Urinary bladder (tissue), 3 donors: ENCODE measurements at regions not wholly inside any gene's neighbourhood (a gene's known extent, or its start where the extent isn't known, plus 50 kb on each side); places are given as distances from the start of the nearest gene placed in this dataset.
"Not testable (repeated sequence)": the region's sequence is repeated elsewhere in the genome, so short reads cannot be mapped to it uniquely, and the experiment has no call there.

Experiments used
- DNase-seq: peaks from one replicate; pipeline ENCODE4 v3.0.0-alpha.2; 2015; ENCODE audit errors: extremely low spot score
- H3K27ac ChIP-seq: one replicate; pipeline ENCODE4 v1.5.1; 2013; ENCODE audit warnings: low read depth, mild to moderate bottlenecking, moderate library complexity
- H3K36me3 ChIP-seq: one replicate; pipeline ENCODE4 v1.6.1; 2013; ENCODE audit warnings: mild to moderate bottlenecking, moderate library complexity; ENCODE audit not compliant: insufficient read depth
- H3K4me1 ChIP-seq: one replicate; pipeline ENCODE4 v1.6.1; 2013; ENCODE audit warnings: mild to moderate bottlenecking, moderate library complexity; ENCODE audit not compliant: insufficient read depth
- H3K4me3 ChIP-seq: one replicate; pipeline ENCODE4 v1.5.1; 2013; ENCODE audit warnings: low read depth, low read length
- WGBS: extraction: QIAGEN DNeasy Blood & Tissue Kit; methylation state at CpG from one replicate; pipeline ENCODE4 v1.1.7; 2013; 5-methylcytosine and 5-hydroxymethylcytosine counted together
- donor health status: healthy with polysubstance abuse.
- donor health status: healthy.

- WGBS: 93% methylated on average over 1 of the region's 1 CpG
- H3K4me1 ChIP-seq, H3K4me3 ChIP-seq, DNase-seq, H3K27ac ChIP-seq, H3K36me3 ChIP-seq: not testable (repeated sequence)
Observed at GRCh38 chr3:118258850-118259249, 775.8 kb downstream of the IGSF11 start.

DNA sequence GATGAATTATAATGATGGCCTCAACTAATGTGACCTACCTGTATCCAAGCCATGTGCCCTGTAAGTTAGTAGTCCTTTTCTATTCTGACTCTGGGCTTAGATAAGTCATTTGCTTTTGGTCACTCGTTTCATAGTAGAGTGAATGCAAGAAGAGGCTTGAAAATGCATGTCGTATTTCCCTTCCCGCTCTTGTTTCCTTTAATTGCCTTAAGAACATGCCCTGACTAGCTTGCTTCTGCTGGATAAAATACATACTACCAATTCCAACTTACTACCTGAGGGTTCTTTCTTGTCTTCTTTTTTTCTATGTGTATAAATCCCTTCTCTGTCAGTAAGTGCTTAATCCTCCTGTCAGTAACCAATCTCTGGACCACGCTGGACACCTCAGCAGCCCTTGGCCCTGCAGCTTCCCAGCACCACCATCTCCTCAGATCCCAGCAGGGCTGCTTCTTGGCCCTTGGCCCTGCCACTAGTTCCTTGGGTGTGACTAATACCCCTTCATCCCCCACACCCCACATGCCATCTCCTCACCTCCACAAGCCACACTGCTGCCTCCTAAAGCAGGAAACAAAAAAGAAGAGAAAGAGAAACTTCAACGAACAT, 771.7 kb downstream of the IGSF11 start:
- WGBS: 77% methylated on average over 5 of the region's 5 CpGs
- H3K27ac ChIP-seq: no peak overlapping the region
- H3K36me3 ChIP-seq: no peaks in the 10 kb centered on the region
- H3K4me3 ChIP-seq: no peak overlapping the region
- no peak for DNase-seq
- no peaks in the 10 kb centered on the region for H3K4me1 ChIP-seq

DNA sequence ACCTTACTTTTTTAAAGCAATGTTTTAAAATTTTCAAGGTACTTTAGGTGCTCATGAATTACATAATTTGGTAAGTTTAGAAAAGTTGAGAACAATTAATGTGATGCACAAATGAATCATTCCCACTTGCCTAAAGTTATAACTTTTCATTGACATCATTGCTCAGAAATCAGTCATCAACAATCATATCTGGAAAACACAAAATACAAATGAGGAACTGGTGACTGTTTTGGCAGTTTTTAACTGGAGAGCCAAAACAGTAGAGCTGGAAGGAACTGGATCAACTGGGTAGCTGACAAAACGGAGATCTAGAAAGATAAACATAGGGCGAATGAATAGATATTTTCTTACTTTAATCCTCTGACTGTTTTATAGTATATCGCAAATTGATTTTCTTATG, 767.1 kb downstream of the IGSF11 start:
- H3K4me3 ChIP-seq: no peak overlapping the region
- no peaks in the 10 kb centered on the region for H3K4me1 ChIP-seq
- H3K36me3 ChIP-seq: no peaks in the 10 kb centered on the region
- H3K27ac ChIP-seq: no peak overlapping the region
- no peak for DNase-seq
- WGBS: 67% methylated on average over 3 of the region's 3 CpGs

- DNase-seq: no peak
- WGBS: 96% methylated on average over 38 of the region's 38 CpGs
- Histone ChIP-seq H3K4me1 (no peaks in the 10 kb centered on the region), H3K4me3 (no peak overlapping the region), H3K27ac (no peak overlapping the region), H3K36me3 (no peaks in the 10 kb centered on the region)
Observed at GRCh38 chr3:118269537-118270125, 765.0 kb downstream of the IGSF11 start.

DNA sequence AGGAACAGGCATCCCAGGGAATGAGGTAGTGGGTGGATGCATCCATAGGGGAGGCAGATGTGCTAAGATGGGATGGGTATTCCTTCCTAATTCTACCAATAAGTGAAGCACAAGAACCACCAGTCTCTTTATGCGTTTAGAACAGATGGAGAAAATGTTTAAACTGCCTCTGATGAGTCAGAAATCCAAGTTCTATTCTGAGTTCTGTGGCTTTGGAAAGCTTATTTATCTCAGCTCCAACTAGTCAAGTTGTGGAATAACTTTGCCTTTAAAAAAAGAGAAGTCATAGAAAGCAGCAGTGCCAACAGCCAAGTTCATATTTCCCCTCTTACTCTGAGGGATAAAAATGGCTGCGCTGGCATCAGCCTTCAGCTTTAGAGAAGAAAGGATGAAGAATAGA, 761.7 kb downstream of the IGSF11 start:
- Histone ChIP-seq H3K36me3 (no peaks in the 10 kb centered on the region), H3K4me3 (no peak overlapping the region), H3K27ac (no peak overlapping the region), H3K4me1 (no peaks in the 10 kb centered on the region)
- no peak for DNase-seq
- WGBS: 67% methylated on average over 2 of the region's 2 CpGs

- H3K4me3 ChIP-seq: no peak overlapping the region
- no peaks in the 10 kb centered on the region for H3K36me3 ChIP-seq
- no peak for DNase-seq
- no peaks in the 10 kb centered on the region for H3K4me1 ChIP-seq
- no peak overlapping the region for H3K27ac ChIP-seq
- 67% methylated on average over 1 of the region's 1 CpG for WGBS
Observed at GRCh38 chr3:118277814-118278213, 756.8 kb downstream of the IGSF11 start.

DNA sequence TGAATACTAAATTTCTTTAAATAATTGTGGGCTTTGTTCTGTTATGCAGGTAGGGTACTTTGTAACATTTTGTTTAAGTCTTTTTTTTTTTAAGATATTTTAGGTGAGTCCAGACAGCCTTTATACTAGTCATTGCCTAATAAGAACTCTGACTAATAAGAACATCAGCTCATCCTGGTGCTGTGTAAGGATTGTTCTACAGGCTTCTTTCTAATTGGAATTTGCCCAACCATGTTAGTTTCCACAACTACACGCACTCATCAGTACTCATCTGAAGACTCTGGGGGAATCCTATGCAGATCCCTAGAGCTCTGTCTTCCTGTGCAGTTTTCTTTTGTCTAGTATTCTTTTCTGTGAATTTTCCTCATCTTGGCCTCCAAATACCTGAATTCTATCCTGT, 741.8 kb downstream of the IGSF11 start:
- no peak for DNase-seq
- Histone ChIP-seq H3K27ac (no peak overlapping the region), H3K36me3 (no peaks in the 10 kb centered on the region), H3K4me3 (no peak overlapping the region), H3K4me1 (no peaks in the 10 kb centered on the region)
- 89% methylated on average over 1 of the region's 1 CpG for WGBS

- DNase-seq: no peak
- H3K4me3 ChIP-seq: no peak overlapping the region
- no peaks in the 10 kb centered on the region for H3K4me1 ChIP-seq
- no peak overlapping the region for H3K27ac ChIP-seq
- no peaks in the 10 kb centered on the region for H3K36me3 ChIP-seq
Observed at GRCh38 chr3:118298133-118298532, 736.5 kb downstream of the IGSF11 start.

GRCh38 chr3:118304557-118304956, 730.1 kb downstream of the IGSF11 start:
- Histone ChIP-seq H3K4me1 (no peaks in the 10 kb centered on the region), H3K4me3 (no peak overlapping the region), H3K27ac (no peak overlapping the region), H3K36me3 (no peaks in the 10 kb centered on the region)
- WGBS: 83% methylated on average over 1 of the region's 1 CpG
- DNase-seq: no peak

GRCh38 chr3:118332699-118333098, 701.9 kb downstream of the IGSF11 start:
- DNase-seq: no peak
- Histone ChIP-seq H3K27ac (no peak overlapping the region), H3K4me1 (no peaks in the 10 kb centered on the region), H3K4me3 (no peak overlapping the region), H3K36me3 (no peaks in the 10 kb centered on the region)
- 96% methylated on average over 2 of the region's 2 CpGs for WGBS

DNA sequence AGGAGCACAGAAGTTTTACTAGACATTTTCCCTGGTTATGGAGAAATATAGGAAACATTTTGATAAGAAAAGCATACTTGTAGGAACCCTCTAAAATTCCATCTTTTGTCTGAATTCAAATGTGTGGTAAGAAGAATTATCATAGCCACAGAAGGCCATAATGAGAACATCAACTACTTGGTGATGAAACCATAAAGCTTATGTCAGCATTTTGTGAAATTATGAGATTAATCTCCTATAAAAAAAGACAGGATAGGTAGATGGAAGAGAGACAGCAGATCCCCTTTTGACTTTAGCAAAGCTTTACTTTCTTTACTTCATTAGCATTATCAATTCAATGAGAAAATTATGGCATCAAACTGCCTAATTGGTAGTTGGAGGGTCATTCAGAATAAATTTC, 697.0 kb downstream of the IGSF11 start:
- Histone ChIP-seq H3K4me3 (no peak overlapping the region), H3K36me3 (no peaks in the 10 kb centered on the region), H3K27ac (no peak overlapping the region), H3K4me1 (no peaks in the 10 kb centered on the region)
- no peak for DNase-seq

DNA sequence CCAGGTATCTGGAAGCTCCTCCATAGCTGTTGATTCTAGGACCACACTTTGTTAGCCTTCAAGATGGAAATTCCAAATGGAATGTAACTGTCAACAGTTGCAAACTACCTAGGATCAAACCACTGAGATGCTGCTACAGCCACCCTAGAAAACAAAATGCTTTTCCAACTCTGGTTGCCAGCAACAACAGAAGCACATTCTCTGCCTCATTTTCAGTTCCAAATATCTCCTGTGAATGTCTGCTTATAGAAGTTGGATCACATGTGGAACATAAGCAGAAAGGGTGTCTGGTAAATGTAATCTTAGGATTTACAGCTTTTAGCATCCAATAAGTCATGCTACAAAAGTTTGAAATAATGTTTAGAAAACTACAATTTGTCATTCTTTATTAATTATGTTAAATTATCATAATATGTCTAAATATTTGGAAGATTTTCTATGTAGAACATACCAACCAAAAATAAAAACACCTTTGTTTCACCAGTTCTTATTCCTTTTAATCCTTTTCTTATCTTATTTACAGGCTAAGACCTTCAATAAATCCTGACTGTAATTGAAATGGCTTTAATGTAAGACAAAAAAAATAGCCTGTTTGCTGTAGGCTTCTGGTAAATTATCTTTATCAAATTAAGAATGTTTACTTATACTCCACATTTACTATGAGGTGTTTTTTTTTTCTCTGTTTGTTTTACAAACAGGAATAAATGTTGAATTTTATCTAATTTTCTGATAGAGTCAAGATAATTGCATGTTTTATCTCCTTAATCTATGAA, 687.1 kb downstream of the IGSF11 start:
- no peak for DNase-seq
- H3K36me3 ChIP-seq: no peaks in the 10 kb centered on the region

DNA sequence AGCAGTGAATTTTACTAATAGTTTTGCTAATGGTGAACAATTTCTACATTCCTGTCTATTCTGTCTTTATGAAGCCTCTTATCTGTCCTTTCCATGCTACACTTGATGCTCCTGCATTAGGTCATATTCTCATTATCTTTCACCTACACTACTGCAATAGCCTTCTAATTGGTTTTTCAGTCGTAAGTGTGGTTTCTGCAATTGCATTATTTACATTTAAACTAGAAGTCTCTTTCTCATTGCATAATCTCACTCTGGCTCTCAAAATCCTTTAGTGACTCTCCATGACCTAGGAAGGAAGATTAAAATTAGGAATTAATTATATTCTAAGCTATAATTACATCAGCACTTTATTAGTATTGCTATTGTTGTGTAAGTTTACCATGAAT, 686.5 kb downstream of the IGSF11 start:
- Histone ChIP-seq H3K36me3 (no peaks in the 10 kb centered on the region), H3K4me3 (no peak overlapping the region), H3K27ac (no peak overlapping the region), H3K4me1 (no peaks in the 10 kb centered on the region)
- DNase-seq: no peak
- 73% methylated on average over 1 of the region's 1 CpG for WGBS

More for the DNA sequence above, 687.1 kb downstream of the IGSF11 start:
- Histone ChIP-seq H3K4me3 (no peak overlapping the region), H3K4me1 (no peaks in the 10 kb centered on the region), H3K27ac (no peak overlapping the region)

GRCh38 chr3:118354556-118354955, 680.1 kb downstream of the IGSF11 start:
- H3K36me3 ChIP-seq: no peaks in the 10 kb centered on the region
- H3K27ac ChIP-seq: no peak overlapping the region
- H3K4me3 ChIP-seq: no peak overlapping the region
- H3K4me1 ChIP-seq: no peaks in the 10 kb centered on the region
- 77% methylated on average over 1 of the region's 1 CpG for WGBS
- no peak for DNase-seq
